B cell (primary cell): ENCODE measurements at regions not wholly inside any gene's neighbourhood (a gene's known extent, or its start where the extent isn't known, plus 50 kb on each side); places are given as distances from the start of the nearest gene placed in this dataset.

Experiments
- ATAC-seq: fragments of 200-7000 bp; cut with Tn5 transposase; one replicate; pipeline ENCODE4 v1.10.0; 2021; ENCODE audit warnings: low read depth, mild to moderate bottlenecking, moderate number of reproducible peaks, moderate library complexity
- CTCF ChIA-PET: fragments of 350-600 bp; sonication (Branson Sonifier 250); formaldehyde crosslinking; loops from one replicate; lab custom pipeline; 2021; ENCODE audit warnings: antibody characterized with exemption, inconsistent platforms; lab: Charles Lee
- POLR2A ChIA-PET: fragments of 350-600 bp; sonication (Branson Sonifier 250); formaldehyde crosslinking; loops from one replicate; lab custom pipeline; 2021; ENCODE audit warnings: antibody characterized with exemption; lab: Charles Lee
- DNase-seq: peaks from one replicate; pipeline ENCODE4 v3.0.0; 2013
- H2AFZ ChIP-seq: 2 replicates; pipeline ENCODE4 v1.6.1; 2012; ENCODE audit warnings: mild to moderate bottlenecking, low read depth, low read length; ENCODE audit not compliant: insufficient read depth, poor library complexity, severe bottlenecking
- H3K27ac ChIP-seq, 2 donors: 1 replicate in 1 of 2; 2 replicates in 1 of 2; pipeline ENCODE4 v1.5.1; 2012 to 2013; ENCODE audit warnings: low read length in 2 of 2, mild to moderate bottlenecking in 2 of 2, moderate library complexity in 1 of 2
- H3K27me3 ChIP-seq, 4 experiments: fragments of 200-600 bp in 1 of 4; sonication (generic) in 1 of 4; replicated peaks in 1 of 4; 1 replicate in 2 of 4; 2 replicates in 2 of 4; pipeline versions ENCODE4 v1.6.1 to v1.7.0; 2013 to 2016; ENCODE audit warnings: low read length in 3 of 4, mild to moderate bottlenecking in 2 of 4, mixed read lengths in 1 of 4, moderate library complexity in 1 of 4; ENCODE audit not compliant: insufficient read depth in 4 of 4, control insufficient read depth in 3 of 4; ENCODE audit errors: control extremely low read depth in 1 of 4
- H3K36me3 ChIP-seq, 2 experiments: replicated peaks in 1 of 2; 1 replicate in 1 of 2; 2 replicates in 1 of 2; pipeline versions ENCODE4 v1.6.1 to v1.7.1; 2013; ENCODE audit warnings: low read length in 1 of 2; ENCODE audit not compliant: insufficient read depth in 2 of 2, control insufficient read depth in 1 of 2; ENCODE audit errors: control extremely low read depth in 1 of 2, extremely low read depth in 1 of 2
- H3K4me1 ChIP-seq, 2 donors: fragments of 200-600 bp in 1 of 2; sonication (generic) in 1 of 2; 1 replicate in 1 of 2; 2 replicates in 1 of 2; pipeline versions ENCODE4 v1.5.1 to v1.6.1; 2013 to 2017; ENCODE audit warnings: low read length in 2 of 2; ENCODE audit not compliant: control insufficient read depth in 2 of 2, insufficient read depth in 2 of 2
- H3K4me2 ChIP-seq: replicated peaks from 2 replicates; pipeline ENCODE3; 2012; ENCODE audit warnings: mild to moderate bottlenecking, low read depth, low read length; ENCODE audit not compliant: poor library complexity, severe bottlenecking
- H3K4me3 ChIP-seq, 5 experiments: fragments of 200-600 bp in 1 of 5; sonication (generic) in 1 of 5; 1 replicate in 3 of 5; 2 replicates in 2 of 5; pipeline versions ENCODE4 v1.5.1 to v1.7.0; 2011 to 2016; ENCODE audit warnings: low read length in 4 of 5, mild to moderate bottlenecking in 4 of 5, low read depth in 2 of 5, control low read depth in 1 of 5, moderate library complexity in 1 of 5; ENCODE audit not compliant: insufficient read depth in 1 of 5; ENCODE audit errors: control extremely low read depth in 1 of 5, extremely low read depth in 1 of 5
- H3K79me2 ChIP-seq: fragments of 200-600 bp; sonication (generic); one replicate; pipeline ENCODE4 v1.6.0; 2016; ENCODE audit warnings: low read length; ENCODE audit not compliant: control insufficient read depth, insufficient read depth
- H3K9ac ChIP-seq: fragments of 200-600 bp; sonication (generic); 2 replicates; pipeline ENCODE4 v1.6.1; 2017; ENCODE audit warnings: mild to moderate bottlenecking, low read length, moderate library complexity
- H3K9me3 ChIP-seq, 3 donors: one replicate each; pipeline versions ENCODE4 v1.6.1 to v1.7.1; 2013; ENCODE audit warnings: low read length in 2 of 3; ENCODE audit not compliant: control insufficient read depth in 2 of 3, insufficient read depth in 1 of 3; ENCODE audit errors: control extremely low read depth in 1 of 3
- H4K20me1 ChIP-seq: 2 replicates; pipeline ENCODE4 v1.6.0; 2012; ENCODE audit warnings: mild to moderate bottlenecking, low read length; ENCODE audit not compliant: insufficient read depth, control insufficient read depth, poor library complexity, severe bottlenecking
- H3K27ac Mint-ChIP-seq: one replicate; pipeline ENCODE4 v1.8.0; 2021; ENCODE audit warnings: mixed read lengths
- H3K27me3 Mint-ChIP-seq: one replicate; pipeline ENCODE4 v1.8.0; 2021; ENCODE audit warnings: mixed read lengths
- H3K4me1 Mint-ChIP-seq: one replicate; pipeline ENCODE4 v1.8.0; 2021; ENCODE audit warnings: mixed read lengths
- H3K4me3 Mint-ChIP-seq: one replicate; pipeline ENCODE4 v1.8.0; 2021; ENCODE audit warnings: mixed read lengths
- H3K9me3 Mint-ChIP-seq: one replicate; pipeline ENCODE4 v1.8.0; 2022; ENCODE audit warnings: mixed read lengths; ENCODE audit not compliant: insufficient read depth
- CTCF ChIP-seq: fragments of 200-600 bp; IDR thresholded peaks from one replicate; pipeline ENCODE4 v1.8.0; 2022; ENCODE audit warnings: antibody characterized with exemption, mild to moderate bottlenecking
- EZH2 ChIP-seq: IDR thresholded peaks from 2 replicates; pipeline ENCODE4 v1.6.1; 2012; ENCODE audit warnings: borderline replicate concordance, low read depth, mild to moderate bottlenecking, moderate library complexity, low read length; ENCODE audit not compliant: insufficient read depth, poor library complexity, severe bottlenecking
- WGBS: methylation state at CpG from one replicate; pipeline ENCODE4 v1.1.5; 2013; ENCODE audit warnings: missing lambda C conversion rate; ENCODE audit not compliant: insufficient coverage; 5-methylcytosine and 5-hydroxymethylcytosine counted together
- intact Hi-C: fragments of 100-400 bp; cut with micrococcal nuclease; formaldehyde crosslinking; loops from one replicate; pipeline ENCODE4 v1.10.0; 2022

- Mint-ChIP-seq H3K4me3 (no peak overlapping the region), H3K4me1 (no peaks in the 10 kb centered on the region), H3K9me3 (no peaks in the 10 kb centered on the region), H3K27me3 (peaks cover 13% of the 10 kb centered on the region), H3K27ac (no peak overlapping the region)
- ATAC-seq (no peak), DNase-seq (no peak)
- H3K9me3 ChIP-seq, result no peaks in the 10 kb centered on the region
- H3K27ac ChIP-seq, result no peak overlapping the region
- no peaks in the 10 kb centered on the region for H3K4me1 ChIP-seq
- H3K4me3 ChIP-seq, result no peak overlapping the region
- no peaks in the 10 kb centered on the region for H4K20me1 ChIP-seq
- H3K79me2 ChIP-seq, result no peaks in the 10 kb centered on the region
- WGBS, result no CpG with 5 or more reads among the region's 2 CpGs
- TF ChIP-seq EZH2 (no peak), CTCF (no peak)
- intact Hi-C loops, result no loop called here
- H3K27me3 ChIP-seq, result no peaks in the 10 kb centered on the region
- ChIA-PET POLR2A (no interaction called here), CTCF (no interaction called here)
- H2AFZ ChIP-seq, result no peak overlapping the region
- no peak overlapping the region for H3K9ac ChIP-seq
- no peak overlapping the region for H3K4me2 ChIP-seq
- no peaks in the 10 kb centered on the region for H3K36me3 ChIP-seq
Measured at GRCh38 chr3:115548611-115549010, 74.7 kb upstream of the GAP43 start.

- Mint-ChIP-seq H3K27ac (no peak overlapping the region), H3K4me1 (no peaks in the 10 kb centered on the region), H3K4me3 (no peak overlapping the region), H3K27me3 (peaks cover 15% of the 10 kb centered on the region), H3K9me3 (no peaks in the 10 kb centered on the region)
- Histone ChIP-seq H3K4me1 (no peaks in the 10 kb centered on the region), H3K79me2 (no peaks in the 10 kb centered on the region), H3K27me3 (no peaks in the 10 kb centered on the region), H2AFZ (no peak overlapping the region), H4K20me1 (no peaks in the 10 kb centered on the region), H3K9me3 (no peaks in the 10 kb centered on the region), H3K4me3 (no peak overlapping the region), H3K9ac (no peak overlapping the region), H3K36me3 (no peaks in the 10 kb centered on the region), H3K27ac (no peak overlapping the region), H3K4me2 (no peak overlapping the region)
- no peak for TF ChIP-seq EZH2
- TF ChIP-seq CTCF, result no peak
- ChIA-PET CTCF (no interaction called here), POLR2A (no interaction called here)
- DNase-seq, result no peak
- intact Hi-C loops, result no loop called here
- ATAC-seq, result no peak
- WGBS, result no CpG with 5 or more reads among the region's 2 CpGs
Measured at GRCh38 chr3:115549071-115549470, 74.2 kb upstream of the GAP43 start.
